GM12872 (cell line): ENCODE measurements at regions not wholly inside any gene's neighbourhood (a gene's known extent, or its start where the extent isn't known, plus 50 kb on each side); places are given as distances from the start of the nearest gene placed in this dataset.

Experiments
- CTCF ChIP-seq: IDR thresholded peaks from 3 replicates; pipeline ENCODE4 v1.5.1; 2011; ENCODE audit warnings: low read depth, mild to moderate bottlenecking, low read length, moderate library complexity; ENCODE audit not compliant: insufficient read depth

GRCh38 chr2:66849153-66849755, 414.3 kb downstream of the MEIS1 start:
- TF ChIP-seq CTCF: no peak

GRCh38 chr2:66850376-66850775, 415.5 kb downstream of the MEIS1 start:
- TF ChIP-seq CTCF: no peak

GRCh38 chr2:66851449-66851872, 416.5 kb downstream of the MEIS1 start:
- TF ChIP-seq CTCF: no peak

GRCh38 chr2:66852953-66853352, 418.0 kb downstream of the MEIS1 start:
- TF ChIP-seq CTCF: no peak

GRCh38 chr2:66853585-66853984, 418.7 kb downstream of the MEIS1 start:
- TF ChIP-seq CTCF: no peak

- TF ChIP-seq CTCF: no peak
Measured at GRCh38 chr2:66854298-66854697, 419.4 kb downstream of the MEIS1 start.

GRCh38 chr2:66862885-66863650, 428.1 kb downstream of the MEIS1 start:
- TF ChIP-seq CTCF: no peak
